BE2C (cell line): ENCODE measurements at regions not wholly inside any gene's neighbourhood (a gene's known extent, or its start where the extent isn't known, plus 50 kb on each side); places are given as distances from the start of the nearest gene placed in this dataset.

ENCODE experiments used
- DNase-seq: peaks from one replicate; pipeline ENCODE4 v3.0.0-alpha.2; 2020
- H3K27me3 ChIP-seq: fragments of 250-450 bp; sonication (Bioruptor Pico); 2 replicates; pipeline ENCODE4 v1.5.1; 2020; ENCODE audit warnings: mild to moderate bottlenecking
- H3K36me3 ChIP-seq: fragments of 250-450 bp; sonication (Bioruptor Pico); 2 replicates; pipeline ENCODE4 v1.5.1; 2020; ENCODE audit warnings: mild to moderate bottlenecking
- H3K4me1 ChIP-seq: fragments of 250-450 bp; sonication (Bioruptor Pico); 2 replicates; pipeline ENCODE4 v1.5.1; 2020
- H3K4me3 ChIP-seq: 2 replicates; pipeline ENCODE4 v1.5.1; 2011; ENCODE audit warnings: low read depth, low read length
- H3K9me3 ChIP-seq: fragments of 250-450 bp; sonication (Bioruptor Pico); 2 replicates; pipeline ENCODE4 v1.5.1; 2020
- TF ChIP-seq, protein P1 (sequence below): IDR thresholded peaks from 2 replicates; pipeline ENCODE4 v1.5.1; 2012; ENCODE audit warnings: mild to moderate bottlenecking, low read depth, low read length

DNA sequence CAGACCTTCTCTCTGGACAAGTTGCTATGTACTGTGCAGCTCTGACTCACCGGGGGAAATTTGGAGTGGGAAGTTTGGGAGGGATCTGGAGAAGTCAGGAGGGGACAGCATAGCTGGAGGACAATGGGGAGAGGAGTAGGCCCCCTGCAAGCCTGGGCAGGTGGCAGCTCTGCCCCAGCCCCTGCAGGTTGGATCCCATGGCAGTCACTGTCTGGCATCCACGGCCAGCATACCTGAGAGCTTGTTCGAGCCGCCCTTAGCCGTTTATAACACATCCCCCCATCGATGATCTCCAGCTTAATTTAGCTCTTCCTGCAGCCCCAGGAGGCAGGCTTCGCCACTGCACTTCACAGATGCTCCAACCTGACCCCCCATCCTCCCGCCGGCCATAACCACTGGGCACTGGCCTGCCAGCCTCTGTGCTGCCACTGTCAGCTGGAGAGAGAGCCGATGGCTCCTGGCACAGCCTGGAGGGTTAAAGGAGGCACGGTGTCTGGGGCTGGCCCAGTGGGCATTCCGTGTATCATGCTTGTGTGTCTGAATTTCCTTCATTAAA, 57.7 kb upstream of the RNU6ATAC start:
- H3K4me1 ChIP-seq = no peaks in the 10 kb centered on the region
- no peak overlapping the region for H3K4me3 ChIP-seq
- no peaks in the 10 kb centered on the region for H3K27me3 ChIP-seq
- H3K36me3 ChIP-seq = no peaks in the 10 kb centered on the region
- DNase-seq = no peak
- TF ChIP-seq, protein P1, sequence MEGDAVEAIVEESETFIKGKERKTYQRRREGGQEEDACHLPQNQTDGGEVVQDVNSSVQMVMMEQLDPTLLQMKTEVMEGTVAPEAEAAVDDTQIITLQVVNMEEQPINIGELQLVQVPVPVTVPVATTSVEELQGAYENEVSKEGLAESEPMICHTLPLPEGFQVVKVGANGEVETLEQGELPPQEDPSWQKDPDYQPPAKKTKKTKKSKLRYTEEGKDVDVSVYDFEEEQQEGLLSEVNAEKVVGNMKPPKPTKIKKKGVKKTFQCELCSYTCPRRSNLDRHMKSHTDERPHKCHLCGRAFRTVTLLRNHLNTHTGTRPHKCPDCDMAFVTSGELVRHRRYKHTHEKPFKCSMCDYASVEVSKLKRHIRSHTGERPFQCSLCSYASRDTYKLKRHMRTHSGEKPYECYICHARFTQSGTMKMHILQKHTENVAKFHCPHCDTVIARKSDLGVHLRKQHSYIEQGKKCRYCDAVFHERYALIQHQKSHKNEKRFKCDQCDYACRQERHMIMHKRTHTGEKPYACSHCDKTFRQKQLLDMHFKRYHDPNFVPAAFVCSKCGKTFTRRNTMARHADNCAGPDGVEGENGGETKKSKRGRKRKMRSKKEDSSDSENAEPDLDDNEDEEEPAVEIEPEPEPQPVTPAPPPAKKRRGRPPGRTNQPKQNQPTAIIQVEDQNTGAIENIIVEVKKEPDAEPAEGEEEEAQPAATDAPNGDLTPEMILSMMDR = no peak
- H3K9me3 ChIP-seq = no peaks in the 10 kb centered on the region

DNA sequence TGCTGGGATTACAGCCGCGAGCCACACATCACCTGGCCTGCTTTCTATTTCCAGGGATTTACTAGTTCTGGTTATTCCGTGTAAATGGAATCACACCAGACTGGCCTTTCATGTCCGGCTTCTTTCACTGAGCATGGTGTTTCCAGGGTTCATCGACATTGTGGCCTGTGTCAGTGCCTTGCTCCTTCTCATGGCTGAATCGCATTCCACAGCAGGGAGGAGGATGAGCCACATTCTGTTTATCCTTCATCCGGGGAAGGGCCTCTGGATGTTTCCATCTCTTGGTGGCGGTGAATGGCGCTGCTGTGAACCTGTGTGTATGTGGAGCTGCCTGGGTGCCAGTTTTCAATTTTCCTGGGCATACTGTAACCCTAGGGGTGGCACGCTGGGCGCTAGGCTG, 58.7 kb upstream of the RNU6ATAC start:
- Histone ChIP-seq H3K4me1 (no peaks in the 10 kb centered on the region), H3K36me3 (no peaks in the 10 kb centered on the region), H3K4me3 (no peak overlapping the region), H3K27me3 (no peaks in the 10 kb centered on the region), H3K9me3 (no peaks in the 10 kb centered on the region)
- TF ChIP-seq, protein P1 = no peak
- DNase-seq = peak; percentile 1

DNA sequence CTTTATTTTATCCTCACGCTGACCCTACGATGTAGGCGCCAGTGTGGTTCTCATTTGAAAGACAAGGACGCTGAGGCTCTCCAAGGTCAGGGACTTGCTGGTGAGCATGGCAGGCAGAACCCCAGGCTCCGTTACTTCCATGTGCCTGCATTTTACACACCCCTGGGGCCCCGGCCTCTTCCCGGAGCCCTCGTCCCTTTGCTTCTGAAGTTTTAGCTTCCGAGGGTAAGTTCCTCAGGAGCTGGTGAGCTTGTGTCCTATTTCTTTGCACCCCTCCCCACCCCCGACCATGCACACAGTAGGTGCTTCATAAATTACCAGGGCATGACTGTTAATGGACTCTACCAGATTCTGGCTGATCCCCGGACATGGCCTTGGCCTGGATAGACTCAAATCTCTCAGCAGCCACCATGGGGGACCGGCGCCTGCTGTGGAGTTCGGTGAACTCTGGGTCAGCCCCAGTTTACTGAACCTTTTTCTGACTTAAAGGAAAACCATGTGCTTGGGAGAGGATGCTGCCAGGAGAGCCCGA, 59.3 kb upstream of the RNU6ATAC start:
- Histone ChIP-seq H3K36me3 (no peaks in the 10 kb centered on the region), H3K27me3 (no peaks in the 10 kb centered on the region), H3K4me1 (no peaks in the 10 kb centered on the region), H3K9me3 (no peaks in the 10 kb centered on the region), H3K4me3 (no peak overlapping the region)
- TF ChIP-seq, protein P1 = no peak
- DNase-seq = peak; percentile 3

DNA sequence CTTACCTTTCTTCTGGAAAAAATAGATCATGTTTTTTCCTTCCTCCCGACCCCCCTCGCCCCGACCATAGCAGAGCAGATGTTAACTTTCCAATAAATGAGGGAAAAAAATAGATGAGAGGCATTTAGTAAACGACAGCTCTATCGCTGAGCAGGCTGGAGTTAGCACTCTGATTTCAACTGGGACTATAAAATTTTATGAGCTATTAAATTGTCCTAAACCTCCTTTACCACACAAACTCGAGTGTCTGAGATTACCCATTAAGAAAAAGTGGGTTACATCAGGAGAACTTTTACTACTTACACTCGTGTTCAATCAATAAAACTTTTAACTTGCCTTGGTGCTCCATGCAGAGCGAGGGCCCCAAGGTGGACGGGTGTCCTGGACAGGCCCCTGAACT, 59.8 kb upstream of the RNU6ATAC start:
- H3K4me1 ChIP-seq = no peaks in the 10 kb centered on the region
- no peaks in the 10 kb centered on the region for H3K36me3 ChIP-seq
- TF ChIP-seq, protein P1 = no peak
- H3K4me3 ChIP-seq = no peak overlapping the region
- H3K27me3 ChIP-seq = no peaks in the 10 kb centered on the region
- no peak for DNase-seq
- H3K9me3 ChIP-seq = no peaks in the 10 kb centered on the region

DNA sequence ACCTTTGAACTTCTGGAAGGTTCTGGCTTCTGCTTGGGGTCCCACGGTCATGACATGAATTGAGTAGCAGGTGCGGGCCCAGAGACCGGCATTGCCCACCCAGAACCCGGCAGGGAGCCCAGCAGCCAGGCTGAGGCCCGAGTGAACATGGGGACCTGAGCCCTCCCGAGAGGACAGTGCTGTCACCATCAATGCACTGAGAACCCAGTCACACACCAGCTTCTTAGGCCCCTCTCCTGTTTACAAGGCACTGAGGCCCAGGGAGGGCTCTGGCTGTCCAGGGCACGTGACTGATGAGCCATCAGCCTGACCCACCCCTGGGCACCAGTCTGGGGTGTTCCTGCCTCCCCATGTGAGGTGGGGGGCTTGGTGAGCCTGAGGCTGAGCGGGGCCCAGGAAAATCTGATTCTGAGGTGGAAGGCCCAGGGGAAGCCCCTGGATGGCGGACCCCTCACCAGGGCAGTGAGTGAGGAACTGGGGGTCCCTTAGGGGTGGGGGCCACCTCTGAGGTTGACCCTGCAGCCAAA, 60.3 kb upstream of the RNU6ATAC start:
- Histone ChIP-seq H3K4me3 (no peak overlapping the region), H3K9me3 (no peaks in the 10 kb centered on the region), H3K4me1 (no peaks in the 10 kb centered on the region), H3K36me3 (no peaks in the 10 kb centered on the region), H3K27me3 (no peaks in the 10 kb centered on the region)
- TF ChIP-seq, protein P1 = no peak
- no peak for DNase-seq

DNA sequence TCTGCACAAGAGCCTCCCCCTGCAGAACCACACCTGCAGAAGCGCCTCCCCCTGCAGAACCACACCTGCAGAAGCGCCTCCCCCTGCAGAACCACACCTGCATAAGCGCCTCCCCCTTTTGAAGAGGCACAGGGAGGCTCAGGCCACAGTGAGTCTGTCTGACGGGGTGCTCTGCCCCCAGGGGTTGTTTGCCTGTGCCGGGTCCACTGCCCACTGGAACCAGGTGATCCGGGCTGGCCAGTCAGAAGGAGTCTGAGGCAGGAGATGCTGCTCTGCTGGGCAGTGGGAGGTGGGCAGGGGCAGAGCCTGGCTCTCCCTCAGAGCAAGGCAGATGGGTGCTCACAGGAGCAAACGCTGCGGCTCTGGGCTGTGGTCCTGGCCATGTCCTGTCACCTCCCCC, 60.8 kb upstream of the RNU6ATAC start:
- no peak for DNase-seq
- TF ChIP-seq, protein P1 = no peak
- Histone ChIP-seq H3K4me3 (no peak overlapping the region), H3K4me1 (no peaks in the 10 kb centered on the region), H3K9me3 (no peaks in the 10 kb centered on the region), H3K27me3 (no peaks in the 10 kb centered on the region), H3K36me3 (no peaks in the 10 kb centered on the region)
